Natural killer cell (primary cell): ENCODE measurements at regions not wholly inside any gene's neighbourhood (a gene's known extent, or its start where the extent isn't known, plus 50 kb on each side); places are given as distances from the start of the nearest gene placed in this dataset.

ENCODE experiments used
- ATAC-seq, 3 donors: fragments of 150-1000 bp in 2 of 3; fragments of 200-7000 bp in 1 of 3; cut with Tn5 transposase; 1 replicate in 1 of 3; 2 replicates in 2 of 3; pipeline ENCODE4 v1.10.0; 2021; ENCODE audit warnings: mild to moderate bottlenecking in 2 of 3, moderate library complexity in 2 of 3
- DNase-seq, 2 donors: peaks; one replicate each; pipeline versions ENCODE4 v3.0.0 to v3.0.0-alpha.2; 2013 to 2021; ENCODE audit warnings: mixed read lengths in 1 of 2
- H3K27ac ChIP-seq: one replicate; pipeline ENCODE4 v1.5.1; 2013; ENCODE audit warnings: mild to moderate bottlenecking, low read length
- H3K27me3 ChIP-seq: one replicate; pipeline ENCODE4 v1.6.1; 2013; ENCODE audit warnings: low read length; ENCODE audit not compliant: control insufficient read depth, insufficient read depth
- H3K36me3 ChIP-seq: one replicate; pipeline ENCODE4 v1.6.1; 2013; ENCODE audit warnings: low read length; ENCODE audit not compliant: control insufficient read depth, insufficient read depth
- H3K4me1 ChIP-seq: one replicate; pipeline ENCODE4 v1.6.1; 2013; ENCODE audit warnings: low read length; ENCODE audit not compliant: control insufficient read depth, insufficient read depth
- H3K4me3 ChIP-seq: one replicate; pipeline ENCODE4 v1.5.1; 2013; ENCODE audit warnings: low read length
- H3K9me3 ChIP-seq: one replicate; pipeline ENCODE4 v1.6.1; 2013; ENCODE audit warnings: low read length; ENCODE audit not compliant: control insufficient read depth, insufficient read depth
- H3K27ac Mint-ChIP-seq, 2 donors: one replicate each; pipeline ENCODE4 v1.8.0; 2022; ENCODE audit warnings: mild to moderate bottlenecking in 2 of 2, mixed read lengths in 2 of 2, moderate library complexity in 1 of 2
- H3K27me3 Mint-ChIP-seq, 2 donors: one replicate each; pipeline ENCODE4 v1.8.0; 2022; ENCODE audit warnings: low read depth in 2 of 2, mixed read lengths in 2 of 2
- H3K36me3 Mint-ChIP-seq: one replicate; pipeline ENCODE4 v1.8.0; 2022; ENCODE audit warnings: mixed read lengths
- H3K4me1 Mint-ChIP-seq, 2 donors: one replicate each; pipeline ENCODE4 v1.8.0; 2022; ENCODE audit warnings: mixed read lengths in 2 of 2
- H3K4me3 Mint-ChIP-seq: one replicate; pipeline ENCODE4 v1.8.0; 2022; ENCODE audit warnings: mild to moderate bottlenecking, moderate library complexity, mixed read lengths
- H3K9me3 Mint-ChIP-seq, 2 donors: one replicate each; pipeline ENCODE4 v1.8.0; 2022; ENCODE audit warnings: mixed read lengths in 2 of 2
- CTCF ChIP-seq: fragments of 200-600 bp; IDR thresholded peaks from one replicate; pipeline ENCODE4 v1.8.0; 2022; ENCODE audit warnings: antibody characterized with exemption
- WGBS: methylation state at CpG from one replicate; pipeline ENCODE4 v1.1.7; 2013; ENCODE audit warnings: missing lambda C conversion rate; ENCODE audit not compliant: insufficient coverage; 5-methylcytosine and 5-hydroxymethylcytosine counted together
- intact Hi-C: fragments of 100-400 bp; cut with micrococcal nuclease; formaldehyde crosslinking; loops from one replicate; pipeline ENCODE4 v1.14.2; 2022

GRCh38 chrY:7744691-7745580 is 833.4 kb upstream of the AMELY start:
- Mint-ChIP-seq H3K36me3 (no peaks in the 10 kb centered on the region), H3K4me3 (no peak overlapping the region), H3K27me3 (peaks cover 0 to 9% of the 10 kb centered on the region in 2 donors), H3K9me3 (no peaks in the 10 kb centered on the region), H3K4me1 (no peaks in the 10 kb centered on the region), H3K27ac (no peak overlapping the region)
- H3K27ac ChIP-seq = no peak overlapping the region
- no peak for TF ChIP-seq CTCF
- WGBS = 80% methylated on average over 2 of the region's 2 CpGs
- no peaks in the 10 kb centered on the region for H3K4me1 ChIP-seq
- no peaks in the 10 kb centered on the region for H3K27me3 ChIP-seq
- intact Hi-C loops = no loop called here
- ATAC-seq (no peak), DNase-seq (no peak)
- no peaks in the 10 kb centered on the region for H3K36me3 ChIP-seq
- no peaks in the 10 kb centered on the region for H3K9me3 ChIP-seq
- H3K4me3 ChIP-seq = no peak overlapping the region

- TF ChIP-seq CTCF = no peak
- Mint-ChIP-seq H3K4me3 (no peak overlapping the region), H3K36me3 (no peaks in the 10 kb centered on the region), H3K27ac (no peak overlapping the region), H3K27me3 (peaks cover 0 to 2% of the 10 kb centered on the region in 2 donors), H3K4me1 (no peaks in the 10 kb centered on the region), H3K9me3 (no peaks in the 10 kb centered on the region)
- ATAC-seq (no peak), DNase-seq (no peak)
- Histone ChIP-seq H3K4me1 (no peaks in the 10 kb centered on the region), H3K4me3 (no peak overlapping the region), H3K9me3 (no peaks in the 10 kb centered on the region), H3K27ac (no peak overlapping the region), H3K36me3 (no peaks in the 10 kb centered on the region), H3K27me3 (no peaks in the 10 kb centered on the region)
- no CpG with 5 or more reads among the region's 1 CpG for WGBS
- intact Hi-C loops = no loop called here
Observed at GRCh38 chrY:7736847-7737365, 825.4 kb upstream of the AMELY start.

GRCh38 chrY:7731651-7732050 is 820.1 kb upstream of the AMELY start:
- no peaks in the 10 kb centered on the region for H3K27me3 Mint-ChIP-seq
- no peak overlapping the region for H3K27ac ChIP-seq
- no peaks in the 10 kb centered on the region for H3K27me3 ChIP-seq
- peaks cover 8% of the 10 kb centered on the region for H3K4me1 ChIP-seq
- H3K36me3 Mint-ChIP-seq = no peaks in the 10 kb centered on the region
- H3K9me3 Mint-ChIP-seq = no peaks in the 10 kb centered on the region
- WGBS = 20% methylated on average over 1 of the region's 1 CpG
- no peak for TF ChIP-seq CTCF
- no peak overlapping the region for H3K4me3 ChIP-seq
- no peaks in the 10 kb centered on the region for H3K9me3 ChIP-seq
- ATAC-seq (no peak), DNase-seq (no peak)
- intact Hi-C loops = no loop called here
- H3K36me3 ChIP-seq = no peaks in the 10 kb centered on the region
- H3K4me1 Mint-ChIP-seq = no peaks in the 10 kb centered on the region
- no peak overlapping the region for H3K4me3 Mint-ChIP-seq
- no peak overlapping the region for H3K27ac Mint-ChIP-seq
